Neural progenitor cell (in vitro differentiated cells): ENCODE measurements at regions not wholly inside any gene's neighbourhood (a gene's known extent, or its start where the extent isn't known, plus 50 kb on each side); places are given as distances from the start of the nearest gene placed in this dataset.

Experiments used
- DNase-seq: peaks from one replicate; pipeline ENCODE4 v3.0.0-alpha.2; 2016; ENCODE audit warnings: low spot score
- H2AFZ ChIP-seq: fragments of 200-600 bp; sonication (generic); replicated peaks from 2 replicates; pipeline ENCODE4 v1.6.1; 2016; ENCODE audit warnings: antibody characterized with exemption
- H3F3A ChIP-seq: fragments of 200-600 bp; sonication (generic); 2 replicates; pipeline ENCODE4 v1.6.1; 2016; ENCODE audit warnings: antibody characterized with exemption, low read depth
- H3K27ac ChIP-seq: fragments of 200-600 bp; sonication (generic); 2 replicates; pipeline ENCODE4 v1.5.1; 2016; ENCODE audit warnings: mild to moderate bottlenecking
- H3K27me3 ChIP-seq: fragments of 200-600 bp; sonication (generic); 2 replicates; pipeline ENCODE4 v1.6.1; 2016; ENCODE audit warnings: mild to moderate bottlenecking, moderate library complexity
- H3K36me3 ChIP-seq: fragments of 200-600 bp; sonication (generic); 2 replicates; pipeline ENCODE4 v1.5.1; 2016
- H3K4me1 ChIP-seq: fragments of 200-600 bp; sonication (generic); 2 replicates; pipeline ENCODE4 v1.6.1; 2016; ENCODE audit warnings: mixed run types
- H3K4me2 ChIP-seq: fragments of 200-600 bp; sonication (generic); 2 replicates; pipeline ENCODE4 v1.6.1; 2016
- H3K4me3 ChIP-seq: fragments of 200-600 bp; sonication (generic); 2 replicates; pipeline ENCODE4 v1.5.1; 2016
- H3K79me2 ChIP-seq: fragments of 200-600 bp; sonication (generic); 2 replicates; pipeline ENCODE4 v1.6.1; 2016; ENCODE audit warnings: low read depth
- H3K9ac ChIP-seq: fragments of 200-600 bp; sonication (generic); 2 replicates; pipeline ENCODE4 v1.6.1; 2016
- H3K9me3 ChIP-seq: fragments of 200-600 bp; sonication (generic); 2 replicates; pipeline ENCODE4 v1.5.1; 2016; ENCODE audit warnings: low read depth
- H4K20me1 ChIP-seq: fragments of 200-600 bp; sonication (generic); 2 replicates; pipeline ENCODE4 v1.6.1; 2016; ENCODE audit warnings: low read depth
- H3K27ac Mint-ChIP-seq: 3 replicates; pipeline ENCODE4 v1.8.0; 2021; ENCODE audit warnings: mixed read lengths
- H3K27me3 Mint-ChIP-seq: 2 replicates; pipeline ENCODE4 v1.8.0; 2022; ENCODE audit warnings: low read depth, mild to moderate bottlenecking, inconsistent platforms, moderate library complexity, mixed read lengths; ENCODE audit not compliant: insufficient read depth
- H3K36me3 Mint-ChIP-seq: 3 replicates; pipeline ENCODE4 v1.8.0; 2021; ENCODE audit warnings: mixed read lengths
- H3K4me1 Mint-ChIP-seq: 3 replicates; pipeline ENCODE4 v1.8.0; 2021; ENCODE audit warnings: mixed read lengths
- H3K4me3 Mint-ChIP-seq: 3 replicates; pipeline ENCODE4 v1.8.0; 2021; ENCODE audit warnings: mild to moderate bottlenecking, moderate library complexity, mixed read lengths
- H3K9me3 Mint-ChIP-seq: 3 replicates; pipeline ENCODE4 v1.8.0; 2020; ENCODE audit warnings: mixed read lengths
- CTCF ChIP-seq: fragments of 200-600 bp; sonication (generic); IDR thresholded peaks from 2 replicates; pipeline ENCODE4 v1.5.1; 2017; ENCODE audit warnings: antibody characterized with exemption, mild to moderate bottlenecking
- EZH2 ChIP-seq: fragments of 200-600 bp; sonication (generic); IDR thresholded peaks from 2 replicates; pipeline ENCODE4 v1.6.1; 2017; ENCODE audit warnings: antibody characterized with exemption, mild to moderate bottlenecking, moderate library complexity
- EZH2phosphoT487 ChIP-seq: fragments of 200-600 bp; sonication (generic); IDR thresholded peaks from 2 replicates; pipeline ENCODE4 v1.6.1; 2017; ENCODE audit warnings: antibody characterized with exemption

DNA sequence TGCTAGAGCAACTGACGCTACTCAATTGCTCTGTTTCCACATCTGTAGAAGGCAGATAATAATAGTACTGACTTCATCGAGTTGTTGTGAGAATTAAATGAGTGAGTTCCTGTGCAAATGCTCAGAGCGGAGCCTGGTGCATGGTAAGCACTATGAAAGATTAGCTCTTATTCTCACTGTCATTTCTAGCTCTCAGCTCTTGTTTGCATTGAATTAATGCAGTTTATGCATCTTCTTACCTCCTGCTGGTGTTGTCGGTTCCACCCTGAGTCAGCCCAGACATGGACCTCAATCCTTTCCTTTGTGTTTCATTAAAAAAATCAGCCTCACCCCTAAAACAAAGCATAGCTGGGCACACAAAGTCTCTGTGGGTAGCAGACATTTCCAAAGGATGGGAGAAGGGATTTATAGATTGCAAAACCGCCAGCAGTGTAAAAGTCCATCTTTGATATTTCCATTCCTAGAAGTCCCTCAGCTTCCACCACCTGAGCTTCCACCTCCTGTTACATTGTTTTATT is 254.4 kb upstream of the CSF3R start:
- DNase-seq, result no peak
- TF ChIP-seq CTCF (no peak), EZH2phosphoT487 (no peak), EZH2 (no peak)
- H3K4me1 Mint-ChIP-seq, result peaks cover 10% of the 10 kb centered on the region

DNA sequence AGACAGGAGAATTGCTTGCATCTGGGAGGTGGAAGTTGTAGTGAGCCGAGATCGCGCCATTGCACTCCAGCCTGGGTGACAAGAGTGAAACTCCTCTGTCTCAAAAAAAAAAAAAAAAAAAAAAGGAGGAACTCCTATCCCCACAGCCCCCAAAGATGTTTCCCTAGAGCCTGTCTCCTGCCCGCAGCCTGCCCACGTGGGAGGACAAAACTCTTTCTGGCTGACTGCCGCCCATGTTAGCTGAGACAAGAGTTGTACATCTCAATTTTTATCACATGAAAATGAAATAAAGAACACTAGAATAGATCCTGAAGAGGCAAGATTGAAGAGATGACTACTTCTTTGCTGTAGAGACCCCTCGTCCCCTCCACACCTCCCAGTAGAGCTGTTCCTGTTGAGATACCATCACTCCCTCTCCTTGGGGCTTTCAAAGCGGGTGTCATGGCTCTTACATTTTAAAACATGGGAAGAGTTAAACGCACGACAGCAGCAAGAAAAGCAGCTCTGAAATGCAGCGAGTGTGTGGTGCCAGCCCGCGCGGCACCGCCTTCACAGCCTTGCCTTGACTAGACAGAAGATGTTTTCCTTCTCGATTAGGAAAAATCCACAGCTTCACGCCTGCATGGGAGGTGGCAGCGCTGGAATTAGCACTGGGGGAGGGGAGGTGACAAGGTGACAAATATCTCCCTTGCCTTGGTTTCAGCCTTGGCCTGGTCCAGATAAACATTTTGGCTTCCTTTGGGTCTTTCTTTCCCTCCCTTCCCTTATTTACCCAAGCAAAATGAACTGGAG is 253.4 kb upstream of the CSF3R start:
- H3K9ac ChIP-seq, result no peak overlapping the region
- no peaks in the 10 kb centered on the region for H3K27me3 ChIP-seq
- TF ChIP-seq EZH2phosphoT487 (no peak), EZH2 (no peak), CTCF (no peak)
- H3K9me3 Mint-ChIP-seq, result no peaks in the 10 kb centered on the region
- H3K36me3 ChIP-seq, result no peaks in the 10 kb centered on the region
- no peak overlapping the region for H3K27ac Mint-ChIP-seq
- H2AFZ ChIP-seq, result no peak overlapping the region
- H3K4me3 ChIP-seq, result no peak overlapping the region
- no peaks in the 10 kb centered on the region for H3K36me3 Mint-ChIP-seq
- peaks cover 16% of the 10 kb centered on the region for H3K27me3 Mint-ChIP-seq
- H3K27ac ChIP-seq, result no peak overlapping the region
- no peaks in the 10 kb centered on the region for H3K79me2 ChIP-seq
- H3F3A ChIP-seq, result peaks cover 3% of the 10 kb centered on the region
- peak overlapping the region; percentile 14 for H3K4me2 ChIP-seq
- no peaks in the 10 kb centered on the region for H3K9me3 ChIP-seq
- peaks cover 10% of the 10 kb centered on the region for H3K4me1 Mint-ChIP-seq
- no peak overlapping the region for H3K4me3 Mint-ChIP-seq
- H4K20me1 ChIP-seq, result no peaks in the 10 kb centered on the region
- H3K4me1 ChIP-seq, result peaks cover 23% of the 10 kb centered on the region
- no peak for DNase-seq

More for the DNA sequence above, 254.4 kb upstream of the CSF3R start:
- Histone ChIP-seq H3K27me3 (no peaks in the 10 kb centered on the region), H3F3A (peaks cover 3% of the 10 kb centered on the region), H3K9me3 (no peaks in the 10 kb centered on the region), H3K4me1 (peaks cover 19% of the 10 kb centered on the region), H3K4me2 (peak overlapping the region; percentile 52), H2AFZ (no peak overlapping the region), H3K27ac (no peak overlapping the region), H4K20me1 (no peaks in the 10 kb centered on the region), H3K36me3 (no peaks in the 10 kb centered on the region), H3K79me2 (no peaks in the 10 kb centered on the region), H3K4me3 (no peak overlapping the region), H3K9ac (no peak overlapping the region)
- H3K4me3 Mint-ChIP-seq, result no peak overlapping the region
- peaks cover 14% of the 10 kb centered on the region for H3K27me3 Mint-ChIP-seq
- H3K36me3 Mint-ChIP-seq, result no peaks in the 10 kb centered on the region
- H3K27ac Mint-ChIP-seq, result no peak overlapping the region
- H3K9me3 Mint-ChIP-seq, result no peaks in the 10 kb centered on the region

GRCh38 chr1:36735436-36735835 is 252.7 kb upstream of the CSF3R start:
- H3K9ac ChIP-seq, result no peak overlapping the region
- H3K27me3 ChIP-seq, result no peaks in the 10 kb centered on the region
- no peak overlapping the region for H2AFZ ChIP-seq
- no peak overlapping the region for H3K27ac ChIP-seq
- no peaks in the 10 kb centered on the region for H4K20me1 ChIP-seq
- H3K9me3 Mint-ChIP-seq, result no peaks in the 10 kb centered on the region
- peaks cover 10% of the 10 kb centered on the region for H3K4me1 Mint-ChIP-seq
- TF ChIP-seq CTCF (no peak), EZH2phosphoT487 (no peak), EZH2 (no peak)
- no peak overlapping the region for H3K4me2 ChIP-seq
- H3K36me3 ChIP-seq, result no peaks in the 10 kb centered on the region
- H3F3A ChIP-seq, result peaks cover 3% of the 10 kb centered on the region
- DNase-seq, result no peak
- no peak overlapping the region for H3K4me3 ChIP-seq
- H3K4me1 ChIP-seq, result peaks cover 30% of the 10 kb centered on the region
- no peaks in the 10 kb centered on the region for H3K36me3 Mint-ChIP-seq
- H3K27me3 Mint-ChIP-seq, result peaks cover 16% of the 10 kb centered on the region
- H3K9me3 ChIP-seq, result no peaks in the 10 kb centered on the region
- no peak overlapping the region for H3K4me3 Mint-ChIP-seq
- H3K79me2 ChIP-seq, result no peaks in the 10 kb centered on the region
- no peak overlapping the region for H3K27ac Mint-ChIP-seq
